K562 (cell line): ENCODE measurements at regions not wholly inside any gene's neighbourhood (a gene's known extent, or its start where the extent isn't known, plus 50 kb on each side); places are given as distances from the start of the nearest gene placed in this dataset.

Source experiments
- ATAC-seq: fragments of 200-7000 bp; cut with Tn5 transposase; 3 replicates; pipeline ENCODE4 v1.9.1; 2020; ENCODE audit warnings: moderate library complexity
- BruUV-seq: library from RNA; stranded (reverse); fragments of 400-500 nt; replicated peaks from 2 replicates; lab custom pipeline; 2021; lab: Mats Ljungman, UMichigan
- CTCF ChIA-PET: fragments of 300-600 bp; formaldehyde crosslinking; extraction: SDS; loops from one replicate; lab custom pipeline; 2021; ENCODE audit warnings: low intra/inter-chr PET ratio; lab: Yijun Ruan, JAX
- POLR2A ChIA-PET: fragments of 300-600, 350-650 bp; sonication (Branson Sonifier 250); formaldehyde crosslinking; extraction: SDS; loops from one replicate; lab custom pipeline; 2021; ENCODE audit warnings: antibody characterized with exemption, inconsistent platforms; lab: Yijun Ruan, JAX
- DNase-seq, 4 experiments: peaks; one replicate each; pipeline versions ENCODE4 v3.0.0 to v3.0.0-alpha.2; 2011 to 2018; ENCODE audit warnings: low spot score in 3 of 4, mixed read lengths in 3 of 4; ENCODE audit errors: extremely low read depth in 1 of 4
- FAIRE-seq: peaks from 2 replicates; lab custom pipeline; 2011; peaks lifted over from hg19 to GRCh38; lab: Jason Lieb, UNC
- H2AFZ ChIP-seq: 2 replicates; pipeline ENCODE4 v1.6.0; 2011; ENCODE audit warnings: low read depth, low read length, control low read depth, inconsistent platforms
- H3K27ac ChIP-seq: fragments of 200-600 bp; 3 replicates; pipeline ENCODE4 v1.8.0; 2011; ENCODE audit warnings: low read depth, mild to moderate bottlenecking, control low read depth, inconsistent platforms, low read length, moderate library complexity, mixed read lengths; ENCODE audit errors: extremely low read depth
- H3K27me3 ChIP-seq, 2 experiments: fragments of 300-600 bp in 1 of 2; 2 replicates in 1 of 2; 3 replicates in 1 of 2; pipeline versions ENCODE4 v1.6.0 to v1.8.0; 2011; ENCODE audit warnings: inconsistent platforms in 2 of 2, low read length in 2 of 2, mild to moderate bottlenecking in 1 of 2, mixed read lengths in 1 of 2, moderate library complexity in 1 of 2; ENCODE audit not compliant: control insufficient read depth in 2 of 2, insufficient read depth in 2 of 2
- H3K36me3 ChIP-seq: fragments of 300-600 bp; 3 replicates; pipeline ENCODE4 v1.8.0; 2011; ENCODE audit warnings: mild to moderate bottlenecking, low read length, inconsistent platforms; ENCODE audit not compliant: control insufficient read depth, insufficient read depth
- H3K4me1 ChIP-seq, 2 experiments: fragments of 200-600 bp in 1 of 2; replicated peaks in 1 of 2; 2 replicates in 1 of 2; 3 replicates in 1 of 2; pipeline versions ENCODE4 v1.5.1 to v1.8.0; 2011; ENCODE audit warnings: inconsistent platforms in 2 of 2, low read length in 2 of 2, mild to moderate bottlenecking in 1 of 2, mixed read lengths in 1 of 2, moderate library complexity in 1 of 2; ENCODE audit not compliant: control insufficient read depth in 2 of 2, insufficient read depth in 2 of 2
- H3K4me2 ChIP-seq: 2 replicates; pipeline ENCODE4 v1.6.1; 2011; ENCODE audit warnings: low read length, control low read depth, inconsistent platforms, mixed read lengths; ENCODE audit not compliant: insufficient read depth
- H3K4me3 ChIP-seq: fragments of 200-600 bp; sonication (generic), shearing (Covaris generic); 2 replicates; pipeline ENCODE4 v1.5.1; 2016; ENCODE audit warnings: control low read depth, inconsistent platforms
- H3K79me2 ChIP-seq: fragments of 200-600 bp; 3 replicates; pipeline ENCODE4 v1.8.0; 2011; ENCODE audit warnings: low read length, inconsistent platforms; ENCODE audit not compliant: control insufficient read depth, insufficient read depth
- H3K9ac ChIP-seq, 2 experiments: 2 replicates each; pipeline versions ENCODE4 v1.6.0 to v1.6.1; 2011; ENCODE audit warnings: low read depth in 2 of 2, low read length in 2 of 2, control low read depth in 1 of 2, inconsistent platforms in 1 of 2, mild to moderate bottlenecking in 1 of 2, mixed read lengths in 1 of 2; ENCODE audit not compliant: insufficient read depth in 1 of 2
- H3K9me1 ChIP-seq: one replicate; pipeline ENCODE4 v1.6.0; 2011; ENCODE audit warnings: inconsistent platforms, mild to moderate bottlenecking, low read length, moderate library complexity; ENCODE audit not compliant: control insufficient read depth, insufficient read depth
- H3K9me3 ChIP-seq: replicated peaks from 2 replicates; pipeline ENCODE4 v1.5.1; 2011; ENCODE audit warnings: low read depth, low read length, inconsistent platforms; ENCODE audit not compliant: control insufficient read depth, insufficient read depth
- H4K20me1 ChIP-seq: replicated peaks from 2 replicates; pipeline ENCODE4 v1.6.1; 2011; ENCODE audit warnings: low read length, inconsistent platforms, mixed read lengths; ENCODE audit not compliant: control insufficient read depth, insufficient read depth
- HOXB6 ChIP-seq: fragments of 250-450 bp; sonication (Bioruptor Pico); IDR thresholded peaks from 2 replicates; pipeline ENCODE4 v1.5.1; 2022; ENCODE audit warnings: mild to moderate bottlenecking, borderline replicate concordance
- JUN ChIP-seq, 2 experiments: sonication (generic) in 1 of 2; formaldehyde crosslinking in 1 of 2; IDR thresholded peaks; 2 replicates each; pipeline versions ENCODE4 v1.6.1 to v1.8.0; 2012 to 2022; ENCODE audit warnings: borderline replicate concordance in 2 of 2, mild to moderate bottlenecking in 2 of 2, improper control_type of control experiment in 1 of 2, low read depth in 1 of 2, low read length in 1 of 2, missing genetic modification reagents in 1 of 2
- JUND ChIP-seq, 2 experiments: IDR thresholded peaks; 2 replicates in 1 of 2; 3 replicates in 1 of 2; pipeline ENCODE4 v1.6.1; 2011; ENCODE audit warnings: borderline replicate concordance in 2 of 2, low read depth in 2 of 2, low read length in 2 of 2, improper control_type of control experiment in 1 of 2, missing biosample characterization in 1 of 2, missing genetic modification characterization in 1 of 2, missing genetic modification reagents in 1 of 2
- POLR2H ChIP-seq: IDR thresholded peaks from 2 replicates; pipeline ENCODE4 v1.6.1; 2016; ENCODE audit warnings: missing genetic modification characterization, low read depth, mild to moderate bottlenecking, control low read depth, missing compliant biosample characterization, moderate library complexity
- TARDBP ChIP-seq: fragments of 450-650 bp; IDR thresholded peaks from 2 replicates; pipeline ENCODE4 v1.6.1; 2016
- ZNF133 ChIP-seq: fragments of 250-450 bp; sonication (Bioruptor Pico); IDR thresholded peaks from 2 replicates; pipeline ENCODE4 v1.4.0; 2020; ENCODE audit warnings: mild to moderate bottlenecking
- ZNF586 ChIP-seq: fragments of 450-650 bp; formaldehyde crosslinking; conservative IDR thresholded peaks from 2 replicates; pipeline ENCODE4 v1.4.0; 2020; ENCODE audit warnings: mild to moderate bottlenecking, moderate library complexity
- ZNF707 ChIP-seq: fragments of 250-450 bp; sonication (Bioruptor Pico); conservative IDR thresholded peaks from 2 replicates; pipeline ENCODE4 v1.8.0; 2022; ENCODE audit warnings: inconsistent platforms, mild to moderate bottlenecking, moderate library complexity
- ZZZ3 ChIP-seq: fragments of 450-650 bp; IDR thresholded peaks from 2 replicates; pipeline ENCODE4 v1.6.1; 2016; ENCODE audit warnings: antibody characterized with exemption, mild to moderate bottlenecking, moderate library complexity
- whole genome bisulfite sequencing: fragments of 100-300 bp; shearing (Covaris generic); methylation state at CpG from one replicate; pipeline ENCODE4 v1.1.6; 2016; ENCODE audit warnings: low coverage, mixed read lengths; ENCODE audit not compliant: insufficient coverage; ENCODE audit errors: missing lambda C conversion rate; 5-methylcytosine and 5-hydroxymethylcytosine counted together
- in situ Hi-C: fragments of 300-500 bp; cut with MboI; formaldehyde crosslinking; loops from 4 replicates; pipeline ENCODE4 v1.15.0; 2018; ENCODE audit warnings: inconsistent platforms, mixed read lengths
- intact Hi-C: fragments of 100-400 bp; cut with micrococcal nuclease; formaldehyde crosslinking; loops from 2 replicates; pipeline ENCODE4 v1.14.2; 2022
- TF ChIP-seq, protein P1 (sequence below), 3 experiments: fragments of 200-800 bp in 1 of 3; fragments of 250-450 bp in 1 of 3; fragments of 450-650 bp in 1 of 3; sonication (Bioruptor Pico) in 1 of 3; sonication (Bioruptor generic) in 1 of 3; formaldehyde crosslinking in 1 of 3; IDR thresholded peaks; 2 replicates each; pipeline versions ENCODE4 v1.6.1 to v1.8.0; 2016 to 2022; ENCODE audit warnings: mild to moderate bottlenecking in 2 of 3, missing genetic modification characterization in 2 of 3, missing compliant biosample characterization in 1 of 3, moderate library complexity in 1 of 3
- TF ChIP-seq, protein P2 (sequence below): IDR thresholded peaks from 3 replicates; pipeline ENCODE4 v1.6.1; 2011; ENCODE audit warnings: borderline replicate concordance, mild to moderate bottlenecking, moderate library complexity; ENCODE audit not compliant: insufficient read length; ENCODE audit errors: extremely low read depth

DNA sequence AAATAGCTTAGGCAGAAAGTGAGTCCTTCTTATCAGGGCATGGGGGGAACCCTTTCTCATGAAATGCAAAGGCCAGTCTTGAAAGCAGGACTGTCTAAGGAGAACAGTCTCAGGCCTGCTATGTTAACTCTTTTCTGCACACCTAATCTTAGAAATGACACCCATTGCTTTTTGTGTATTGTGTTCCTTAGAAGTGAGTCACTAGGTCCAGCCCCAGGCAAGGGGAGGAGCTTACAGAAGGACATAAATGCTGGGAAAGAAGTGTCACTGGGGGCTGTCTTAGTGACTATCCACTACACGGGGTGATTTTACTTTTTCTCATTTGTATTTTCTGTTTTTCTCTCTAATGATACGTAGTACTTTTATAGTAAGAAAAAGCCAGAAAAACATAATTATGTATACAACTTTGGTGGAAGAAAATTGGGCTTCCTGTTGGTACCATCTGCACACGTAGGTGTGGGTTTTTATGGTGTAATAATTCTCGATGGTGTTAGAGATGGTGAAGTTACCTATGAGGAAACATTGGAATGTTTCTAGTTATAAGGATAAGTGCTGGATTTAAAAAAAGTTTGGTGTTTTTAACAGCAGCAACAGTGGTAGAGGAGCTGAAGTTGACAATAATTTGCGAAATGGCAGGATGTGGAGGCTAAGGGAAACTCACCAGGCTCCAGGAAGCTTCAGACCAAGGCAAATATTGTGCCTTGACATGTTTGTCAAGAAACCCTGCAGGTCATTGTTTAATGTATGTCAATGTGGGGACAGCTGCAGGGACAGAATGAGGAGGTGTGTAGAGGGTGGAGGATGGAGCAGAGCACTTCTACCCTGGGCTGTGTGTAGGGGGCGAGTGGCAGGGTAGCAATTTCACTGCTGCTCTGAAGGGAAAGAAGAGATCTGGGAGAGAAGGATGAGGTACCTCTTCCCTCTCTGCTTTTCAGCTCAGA lies 214.9 kb downstream of the KTN1 start:
- ATAC-seq (peak; percentile 79), FAIRE-seq (peak; percentile 26), DNase-seq (peak in 3 of 4 experiments; percentile 13 to 70 (median 28))
- BruUV-seq, result no TSS peak
- ChIA-PET POLR2A (interaction anchor here (0.6 to 1.8 kb wide), 9 partner anchors 8 to 274 kb away, joined by 3 to 4 read pairs (median 3); no protein-coding TSS in a partner anchor), CTCF (no interaction called here)
- Histone ChIP-seq H3K79me2 (no peaks in the 10 kb centered on the region; the same call in 2 of the 3 replicates), H3K4me1 (peaks cover 0 to 26% of the 10 kb centered on the region in 2 experiments; a peak in 4 of 5 replicates), H2AFZ (no peak overlapping the region), H3K4me3 (0 out of 2 replicates have a peak overlapping the region, but pooled peaks have one; percentile 12), H3K4me2 (peak overlapping the region; percentile 69), H3K9ac (no peak overlapping the region; a peak in 1 of 4 replicates), H3K27me3 (no peaks in the 10 kb centered on the region), H4K20me1 (no peaks in the 10 kb centered on the region), H3K9me3 (no peaks in the 10 kb centered on the region), H3K9me1 (no peaks in the 10 kb centered on the region), H3K36me3 (peaks cover 13% of the 10 kb centered on the region; the same call in 1 of the 3 replicates), H3K27ac (no peak overlapping the region; the same call in 2 of the 3 replicates)
- intact Hi-C loops (no loop called here), in situ Hi-C loops (no loop called here)
- WGBS, result 25% methylated on average over 5 of the region's 6 CpGs
- TF ChIP-seq, protein P1, sequence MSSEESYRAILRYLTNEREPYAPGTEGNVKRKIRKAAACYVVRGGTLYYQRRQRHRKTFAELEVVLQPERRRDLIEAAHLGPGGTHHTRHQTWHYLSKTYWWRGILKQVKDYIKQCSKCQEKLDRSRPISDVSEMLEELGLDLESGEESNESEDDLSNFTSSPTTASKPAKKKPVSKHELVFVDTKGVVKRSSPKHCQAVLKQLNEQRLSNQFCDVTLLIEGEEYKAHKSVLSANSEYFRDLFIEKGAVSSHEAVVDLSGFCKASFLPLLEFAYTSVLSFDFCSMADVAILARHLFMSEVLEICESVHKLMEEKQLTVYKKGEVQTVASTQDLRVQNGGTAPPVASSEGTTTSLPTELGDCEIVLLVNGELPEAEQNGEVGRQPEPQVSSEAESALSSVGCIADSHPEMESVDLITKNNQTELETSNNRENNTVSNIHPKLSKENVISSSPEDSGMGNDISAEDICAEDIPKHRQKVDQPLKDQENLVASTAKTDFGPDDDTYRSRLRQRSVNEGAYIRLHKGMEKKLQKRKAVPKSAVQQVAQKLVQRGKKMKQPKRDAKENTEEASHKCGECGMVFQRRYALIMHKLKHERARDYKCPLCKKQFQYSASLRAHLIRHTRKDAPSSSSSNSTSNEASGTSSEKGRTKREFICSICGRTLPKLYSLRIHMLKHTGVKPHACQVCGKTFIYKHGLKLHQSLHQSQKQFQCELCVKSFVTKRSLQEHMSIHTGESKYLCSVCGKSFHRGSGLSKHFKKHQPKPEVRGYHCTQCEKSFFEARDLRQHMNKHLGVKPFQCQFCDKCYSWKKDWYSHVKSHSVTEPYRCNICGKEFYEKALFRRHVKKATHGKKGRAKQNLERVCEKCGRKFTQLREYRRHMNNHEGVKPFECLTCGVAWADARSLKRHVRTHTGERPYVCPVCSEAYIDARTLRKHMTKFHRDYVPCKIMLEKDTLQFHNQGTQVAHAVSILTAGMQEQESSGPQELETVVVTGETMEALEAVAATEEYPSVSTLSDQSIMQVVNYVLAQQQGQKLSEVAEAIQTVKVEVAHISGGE (CRISPR knock-in tag; IDR thresholded peaks at IDR 0.05), result no peak
- 0 out of 2 replicates have a peak, but pooled peaks have one; percentile 30 for TF ChIP-seq POLR2H (tag)
- no peak for TF ChIP-seq TARDBP
- TF ChIP-seq ZZZ3, result no peak
- TF ChIP-seq HOXB6, result no peak
- TF ChIP-seq ZNF586 (CRISPR knock-in tag), result no peak
- no peak for TF ChIP-seq ZNF133 (CRISPR knock-in tag)
- TF ChIP-seq ZNF707 (CRISPR knock-in tag), result no peak
- TF ChIP-seq JUN (IDR thresholded peaks at IDR 0.05; ENCODE audit: borderline replicate concordance, low read depth, low read length), result 0 out of 2 replicates have a peak, but pooled peaks have one; percentile 35
- TF ChIP-seq JUN (CRISPR knock-in tag; IDR thresholded peaks at IDR 0.05; ENCODE audit: borderline replicate concordance), result no peak
- TF ChIP-seq JUND (IDR thresholded peaks at IDR 0.05; ENCODE audit: borderline replicate concordance, low read depth, low read length), result peak; percentile 52; the same call in 1 of the 2 replicates
- TF ChIP-seq JUND (tag; IDR thresholded peaks at IDR 0.05; ENCODE audit: borderline replicate concordance, low read depth, low read length), result peak; percentile 58; the same call in 1 of the 3 replicates
- TF ChIP-seq, protein P2, sequence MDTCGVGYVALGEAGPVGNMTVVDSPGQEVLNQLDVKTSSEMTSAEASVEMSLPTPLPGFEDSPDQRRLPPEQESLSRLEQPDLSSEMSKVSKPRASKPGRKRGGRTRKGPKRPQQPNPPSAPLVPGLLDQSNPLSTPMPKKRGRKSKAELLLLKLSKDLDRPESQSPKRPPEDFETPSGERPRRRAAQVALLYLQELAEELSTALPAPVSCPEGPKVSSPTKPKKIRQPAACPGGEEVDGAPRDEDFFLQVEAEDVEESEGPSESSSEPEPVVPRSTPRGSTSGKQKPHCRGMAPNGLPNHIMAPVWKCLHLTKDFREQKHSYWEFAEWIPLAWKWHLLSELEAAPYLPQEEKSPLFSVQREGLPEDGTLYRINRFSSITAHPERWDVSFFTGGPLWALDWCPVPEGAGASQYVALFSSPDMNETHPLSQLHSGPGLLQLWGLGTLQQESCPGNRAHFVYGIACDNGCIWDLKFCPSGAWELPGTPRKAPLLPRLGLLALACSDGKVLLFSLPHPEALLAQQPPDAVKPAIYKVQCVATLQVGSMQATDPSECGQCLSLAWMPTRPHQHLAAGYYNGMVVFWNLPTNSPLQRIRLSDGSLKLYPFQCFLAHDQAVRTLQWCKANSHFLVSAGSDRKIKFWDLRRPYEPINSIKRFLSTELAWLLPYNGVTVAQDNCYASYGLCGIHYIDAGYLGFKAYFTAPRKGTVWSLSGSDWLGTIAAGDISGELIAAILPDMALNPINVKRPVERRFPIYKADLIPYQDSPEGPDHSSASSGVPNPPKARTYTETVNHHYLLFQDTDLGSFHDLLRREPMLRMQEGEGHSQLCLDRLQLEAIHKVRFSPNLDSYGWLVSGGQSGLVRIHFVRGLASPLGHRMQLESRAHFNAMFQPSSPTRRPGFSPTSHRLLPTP, result no peak
